Activated CD4-positive, alpha-beta T cell treated with anti-CD3 and anti-CD28 coated beads, Interleukin-2, amount 50 U/mL, for 24 hours (primary cell): ENCODE measurements at regions not wholly inside any gene's neighbourhood (a gene's known extent, or its start where the extent isn't known, plus 50 kb on each side); places are given as distances from the start of the nearest gene placed in this dataset.
"Not testable (repeated sequence)": the region's sequence is repeated elsewhere in the genome, so short reads cannot be mapped to it uniquely, and the experiment has no call there.

Experiments used
- DNase-seq, 2 donors: peaks; one replicate each; pipeline ENCODE4 v3.0.0-alpha.2; 2020; ENCODE audit warnings: low read depth in 1 of 2, low spot score in 1 of 2

DNA sequence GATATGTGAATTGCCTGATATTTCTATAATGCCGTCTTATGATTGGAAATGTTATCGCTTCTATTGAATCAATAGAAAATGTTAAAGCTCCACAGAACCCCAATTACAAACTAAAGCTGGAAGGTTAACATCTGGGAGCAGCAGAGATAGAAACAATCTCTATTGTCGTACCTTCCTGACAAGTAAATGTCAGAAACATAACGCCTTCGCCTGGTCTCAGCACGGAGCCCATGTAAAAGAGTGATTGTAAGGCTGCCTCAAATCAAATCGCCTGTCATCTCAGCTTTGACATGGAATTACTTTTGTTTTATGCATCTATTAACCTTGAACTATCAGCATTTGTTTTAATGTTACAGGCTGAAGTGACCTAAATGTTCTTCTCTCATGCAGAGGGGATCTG is 885.9 kb upstream of the PIK3C3 start:
- DNase-seq, result no peak

DNA sequence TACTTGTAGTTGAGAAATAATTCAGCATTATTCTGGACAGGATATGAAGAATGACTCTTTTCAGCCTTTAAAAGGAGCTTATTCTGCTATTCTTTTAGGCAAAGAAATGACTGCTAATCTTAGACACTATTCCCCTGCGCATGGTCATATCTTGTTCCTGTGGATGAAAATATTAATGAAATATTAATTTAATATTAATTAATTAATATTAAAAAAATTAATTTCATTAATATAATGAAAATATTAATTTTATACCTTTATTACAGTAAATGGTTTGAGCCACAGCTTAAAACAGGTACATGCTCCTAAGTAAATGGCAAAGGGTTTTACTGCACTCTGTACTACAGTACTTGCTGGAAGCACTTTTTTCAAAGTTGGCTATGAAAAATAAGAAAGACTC is 890.1 kb upstream of the PIK3C3 start:
- DNase-seq, result no peak

DNA sequence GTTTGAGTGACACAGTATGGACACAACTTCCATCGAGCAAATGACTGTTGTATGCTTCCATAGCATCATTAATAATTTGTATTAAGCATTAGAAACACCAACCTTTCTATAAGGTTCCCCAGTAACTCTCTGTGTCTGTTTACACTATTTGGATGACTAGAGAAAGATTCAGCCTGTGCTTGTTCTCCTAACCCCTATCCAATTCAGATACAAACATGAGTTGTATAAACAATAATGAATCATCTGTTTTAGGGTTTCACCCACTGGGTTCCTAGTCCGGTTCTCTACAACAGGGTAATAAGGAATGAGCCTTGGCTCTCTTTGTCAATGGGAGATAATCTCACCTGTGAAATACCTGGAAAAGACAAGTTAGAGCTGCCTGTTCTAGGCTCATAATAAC is 894.1 kb upstream of the PIK3C3 start:
- no peak for DNase-seq

DNA sequence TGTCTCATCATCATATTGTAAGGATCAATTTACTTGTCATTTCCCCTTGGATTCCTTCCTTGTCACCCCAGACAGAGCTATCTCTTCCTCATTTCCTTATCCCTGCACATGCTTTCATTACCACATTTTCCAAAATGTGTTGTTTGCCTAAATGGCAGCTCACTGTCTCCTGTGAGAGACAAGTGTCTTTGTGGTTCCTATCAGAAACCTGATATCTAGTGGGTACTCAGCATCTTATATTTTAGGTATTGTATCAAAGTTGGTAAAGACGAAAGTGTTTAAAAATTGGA is 896.0 kb upstream of the PIK3C3 start:
- DNase-seq, result no peak

- DNase-seq, result no peak
These were observed 896.5 kb upstream of the PIK3C3 start for GRCh38 chr18:41058351-41059125.

GRCh38 chr18:41052625-41053024 is 902.4 kb upstream of the PIK3C3 start:
- DNase-seq, result no peak

DNA sequence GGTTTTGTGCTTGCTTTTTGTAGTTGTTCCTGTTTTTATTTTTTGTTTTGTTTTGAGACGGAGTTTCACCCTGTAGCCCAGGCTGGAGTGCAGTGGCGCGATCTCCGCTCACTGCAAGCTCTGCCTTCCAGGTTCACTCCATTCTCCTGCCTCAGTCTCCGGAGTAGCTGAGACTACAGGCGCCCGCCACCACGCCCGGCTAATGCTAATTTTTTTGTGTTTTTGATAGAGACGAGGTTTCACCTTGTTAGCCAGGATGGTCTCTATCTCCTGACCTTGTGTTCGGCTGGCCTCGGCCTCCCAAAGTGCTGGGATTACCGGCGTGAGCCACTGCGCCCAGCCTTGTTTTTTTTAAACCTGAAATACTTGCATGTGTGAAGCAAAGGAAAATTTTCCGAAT is 908.8 kb upstream of the PIK3C3 start:
- not testable (repeated sequence) for DNase-seq

GRCh38 chr18:41043876-41044275 is 911.2 kb upstream of the PIK3C3 start:
- no peak for DNase-seq

GRCh38 chr18:41042866-41043265 is 912.2 kb upstream of the PIK3C3 start:
- DNase-seq, result no peak

- no peak for DNase-seq
These were observed 917.0 kb upstream of the PIK3C3 start for GRCh38 chr18:41038071-41038470.

GRCh38 chr18:41036346-41036745 is 918.7 kb upstream of the PIK3C3 start:
- DNase-seq, result no peak

GRCh38 chr18:41034413-41034812 is 920.6 kb upstream of the PIK3C3 start:
- DNase-seq, result no peak

DNA sequence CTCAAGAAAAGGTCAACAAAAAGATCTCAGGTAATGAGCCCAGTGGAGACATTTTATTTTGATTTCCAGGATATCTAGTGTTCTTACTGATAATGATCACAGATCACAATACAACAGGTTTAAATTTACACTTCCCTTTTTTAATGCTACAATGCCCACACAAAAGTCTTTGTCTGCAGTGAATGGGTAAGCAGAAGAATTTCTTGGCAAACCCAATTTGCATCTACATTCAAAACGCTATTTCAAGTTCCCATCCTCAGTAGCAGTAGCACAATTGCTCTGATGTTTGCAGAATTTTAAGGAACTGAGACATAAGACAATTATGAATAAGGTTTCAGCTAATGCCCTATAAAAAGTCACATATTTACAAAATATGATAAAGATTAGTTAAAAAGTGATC is 929.4 kb upstream of the PIK3C3 start:
- DNase-seq, result no peak

- no peak for DNase-seq
These were observed 930.2 kb upstream of the PIK3C3 start for GRCh38 chr18:41024792-41025191.

DNA sequence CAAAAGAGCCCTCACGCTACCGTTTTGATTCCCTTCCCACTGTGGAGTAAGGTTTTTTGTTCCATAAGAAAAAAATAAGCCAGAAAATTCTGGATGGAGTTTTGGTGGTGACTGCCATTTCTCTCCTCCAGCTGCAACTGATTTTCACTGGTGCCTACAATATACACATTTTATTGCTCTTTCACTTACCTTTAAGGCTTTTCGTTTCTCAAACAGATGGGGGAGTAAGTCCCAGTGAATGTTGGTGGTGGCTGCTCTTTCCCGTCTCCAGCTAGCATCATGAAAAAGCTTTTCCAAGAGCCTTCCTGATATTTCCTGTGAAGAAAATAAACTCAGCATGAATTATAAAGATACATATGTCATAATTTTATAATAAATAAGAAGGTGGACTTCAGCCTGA is 932.5 kb upstream of the PIK3C3 start:
- DNase-seq, result no peak

DNA sequence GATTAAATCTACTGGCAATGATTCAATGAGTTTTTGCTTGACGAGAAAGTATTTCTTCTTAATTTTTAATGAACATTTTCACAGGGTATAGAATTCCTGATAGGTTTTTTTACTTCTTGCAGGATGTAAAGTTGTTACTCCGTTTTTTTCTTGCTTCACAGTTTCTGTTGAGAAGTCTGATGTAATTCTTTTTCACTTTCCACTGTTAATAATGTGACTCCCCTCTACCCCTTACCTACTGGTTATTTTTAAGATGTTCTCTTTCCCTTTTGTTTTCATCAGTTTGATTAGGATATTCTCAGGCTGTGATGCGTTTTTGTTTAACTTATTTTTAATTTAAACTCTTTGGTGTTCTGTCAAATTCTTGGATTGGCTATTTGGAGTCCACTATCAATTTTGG is 933.9 kb upstream of the PIK3C3 start:
- no peak for DNase-seq

DNA sequence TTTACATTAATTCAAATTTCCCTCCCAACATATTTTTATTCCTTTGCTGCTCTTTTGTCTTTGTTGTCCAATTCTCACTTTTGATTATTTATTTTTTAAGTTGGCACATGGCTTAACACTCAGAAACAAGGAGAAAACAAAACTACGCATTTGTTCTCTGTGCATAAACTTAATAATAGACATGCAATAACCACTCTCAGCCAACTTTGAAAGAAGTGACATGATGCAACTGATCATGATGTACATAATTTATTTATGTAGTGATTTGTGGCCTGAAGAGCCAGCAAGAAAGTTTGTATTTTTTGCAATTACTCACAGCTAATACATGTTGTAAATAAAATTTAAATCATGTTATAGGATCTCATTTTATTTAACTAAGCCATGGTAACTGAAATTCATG is 942.8 kb upstream of the PIK3C3 start:
- DNase-seq, result no peak

DNA sequence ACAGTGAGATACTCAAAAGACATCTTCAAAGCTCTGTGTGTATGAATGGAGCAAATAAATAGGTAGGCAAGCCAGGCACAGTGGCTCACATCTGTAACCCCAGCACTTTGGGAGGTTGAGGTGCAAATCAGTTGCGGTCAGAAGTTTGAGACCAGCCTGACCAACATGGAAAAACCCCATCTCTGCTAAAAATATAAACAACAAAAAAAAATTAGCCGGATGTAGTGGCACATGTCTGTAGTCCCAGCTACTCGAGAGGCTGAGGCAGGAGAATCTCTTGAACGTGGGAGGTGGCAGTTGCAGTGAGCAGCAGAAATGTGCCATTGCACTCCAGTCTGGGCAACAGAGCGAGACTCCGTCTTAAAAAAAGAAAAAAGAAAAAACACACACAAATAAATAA is 945.1 kb upstream of the PIK3C3 start:
- DNase-seq, result no peak

DNA sequence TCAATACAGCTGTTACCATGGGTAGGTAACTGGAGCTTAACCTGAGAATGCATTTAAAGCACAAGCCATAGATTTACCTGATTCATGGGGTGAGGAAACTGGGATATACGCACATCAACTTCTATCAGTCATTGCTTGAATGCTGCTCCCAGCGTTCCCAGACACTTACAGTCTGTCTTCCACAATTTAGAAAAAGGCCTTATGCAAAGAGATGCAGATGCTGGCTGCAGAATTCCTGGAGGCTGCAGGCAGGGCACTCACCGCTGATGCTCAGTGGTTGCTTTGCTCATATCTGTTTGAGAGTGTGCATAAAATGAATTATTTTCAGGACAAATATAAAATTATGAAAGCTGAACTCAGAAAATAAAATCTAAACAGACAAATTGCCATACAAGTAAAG is 950.7 kb upstream of the PIK3C3 start:
- no peak for DNase-seq

DNA sequence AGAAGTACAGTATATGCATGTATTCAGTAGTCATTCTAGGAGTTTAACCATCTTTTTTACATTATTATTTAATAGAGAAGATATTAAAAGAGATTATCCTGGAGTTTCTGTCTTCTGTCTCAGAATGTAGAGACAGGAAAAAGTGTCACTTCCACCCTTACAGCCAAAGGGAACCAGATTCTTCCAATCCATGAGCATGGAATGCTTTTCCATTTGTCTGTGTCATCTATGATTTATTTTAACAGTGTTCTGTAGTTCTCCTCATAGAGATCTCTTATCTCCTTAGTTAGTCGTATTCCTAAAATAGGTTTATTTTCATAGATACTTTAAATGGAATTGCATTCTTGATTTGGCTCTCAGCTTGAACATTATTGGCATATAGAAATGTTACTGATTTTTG is 959.5 kb upstream of the PIK3C3 start:
- DNase-seq, result no peak

- no peak for DNase-seq
These were observed 961.7 kb upstream of the PIK3C3 start for GRCh38 chr18:40993363-40993762.

- no peak for DNase-seq
These were observed 967.5 kb upstream of the PIK3C3 start for GRCh38 chr18:40987581-40987980.

- no peak for DNase-seq
These were observed 969.6 kb upstream of the PIK3C3 start for GRCh38 chr18:40985436-40985835.

- DNase-seq, result no peak
These were observed 970.2 kb upstream of the PIK3C3 start for GRCh38 chr18:40984856-40985255.
